Neural cell (in vitro differentiated cells): ENCODE measurements at regions not wholly inside any gene's neighbourhood (a gene's known extent, or its start where the extent isn't known, plus 50 kb on each side); places are given as distances from the start of the nearest gene placed in this dataset.

Experiments used
- EZH2 ChIP-seq: fragments of 200-600, 300-800 bp; shearing (Covaris generic), sonication (generic); IDR thresholded peaks from 2 replicates; pipeline ENCODE4 v1.6.1; 2014; ENCODE audit warnings: antibody characterized with exemption, low read length, borderline replicate concordance, mild to moderate bottlenecking; ENCODE audit not compliant: insufficient read depth, poor library complexity, severe bottlenecking
- POLR2AphosphoS5 ChIP-seq: IDR thresholded peaks from 2 replicates; pipeline ENCODE4 v1.6.1; 2012
- RAD21 ChIP-seq: fragments of 450-650 bp; conservative IDR thresholded peaks from 2 replicates; pipeline ENCODE4 v1.6.1; 2014; ENCODE audit warnings: antibody characterized with exemption, mild to moderate bottlenecking, moderate library complexity
- TF ChIP-seq, protein P1 (sequence below): fragments of 450-650 bp; IDR thresholded peaks from 2 replicates; pipeline ENCODE4 v1.5.1; 2014; ENCODE audit warnings: antibody characterized with exemption, mild to moderate bottlenecking, moderate library complexity; ENCODE audit not compliant: poor library complexity, severe bottlenecking

DNA sequence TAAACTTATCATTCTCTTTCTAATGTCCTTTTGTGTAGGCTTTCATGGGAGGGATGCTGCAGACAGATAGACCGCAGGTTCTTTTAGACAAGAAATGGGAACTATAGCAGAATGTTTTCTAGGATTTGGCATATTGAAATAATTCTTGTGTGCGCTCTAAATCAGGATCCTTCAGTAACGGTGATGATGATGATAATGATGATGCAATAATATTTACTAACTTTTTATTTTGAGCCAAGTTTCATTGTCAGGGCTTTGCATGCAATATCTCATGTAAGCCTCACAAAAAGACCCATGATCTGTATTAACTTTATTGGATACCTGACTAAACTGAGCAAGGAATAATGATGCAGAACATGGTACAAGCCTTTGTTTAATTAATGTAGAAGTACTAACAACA lies 280.1 kb downstream of the HAO1 start:
- TF ChIP-seq, protein P1, sequence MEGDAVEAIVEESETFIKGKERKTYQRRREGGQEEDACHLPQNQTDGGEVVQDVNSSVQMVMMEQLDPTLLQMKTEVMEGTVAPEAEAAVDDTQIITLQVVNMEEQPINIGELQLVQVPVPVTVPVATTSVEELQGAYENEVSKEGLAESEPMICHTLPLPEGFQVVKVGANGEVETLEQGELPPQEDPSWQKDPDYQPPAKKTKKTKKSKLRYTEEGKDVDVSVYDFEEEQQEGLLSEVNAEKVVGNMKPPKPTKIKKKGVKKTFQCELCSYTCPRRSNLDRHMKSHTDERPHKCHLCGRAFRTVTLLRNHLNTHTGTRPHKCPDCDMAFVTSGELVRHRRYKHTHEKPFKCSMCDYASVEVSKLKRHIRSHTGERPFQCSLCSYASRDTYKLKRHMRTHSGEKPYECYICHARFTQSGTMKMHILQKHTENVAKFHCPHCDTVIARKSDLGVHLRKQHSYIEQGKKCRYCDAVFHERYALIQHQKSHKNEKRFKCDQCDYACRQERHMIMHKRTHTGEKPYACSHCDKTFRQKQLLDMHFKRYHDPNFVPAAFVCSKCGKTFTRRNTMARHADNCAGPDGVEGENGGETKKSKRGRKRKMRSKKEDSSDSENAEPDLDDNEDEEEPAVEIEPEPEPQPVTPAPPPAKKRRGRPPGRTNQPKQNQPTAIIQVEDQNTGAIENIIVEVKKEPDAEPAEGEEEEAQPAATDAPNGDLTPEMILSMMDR, result no peak
- no peak for TF ChIP-seq POLR2AphosphoS5
- TF ChIP-seq RAD21, result no peak
- TF ChIP-seq EZH2, result no peak
